Caco-2 (cell line): ENCODE measurements at regions not wholly inside any gene's neighbourhood (a gene's known extent, or its start where the extent isn't known, plus 50 kb on each side); places are given as distances from the start of the nearest gene placed in this dataset.

Experiments used
- BruUV-seq: library from RNA; stranded (reverse); fragments of 400-500 nt; replicated peaks from 2 replicates; lab custom pipeline; 2021; lab: Mats Ljungman, UMichigan
- CTCF ChIA-PET: fragments of 300-600 bp; sonication (Branson Sonifier 250); formaldehyde crosslinking; loops from one replicate; lab custom pipeline; 2022; ENCODE audit warnings: antibody characterized with exemption; lab: Charles Lee
- POLR2A ChIA-PET: fragments of 300-600 bp; sonication (Branson Sonifier 250); formaldehyde crosslinking; loops from one replicate; lab custom pipeline; 2022; ENCODE audit warnings: antibody characterized with exemption; lab: Charles Lee
- DNase-seq, 2 experiments: peaks; one replicate each; pipeline versions ENCODE4 v3.0.0 to v3.0.0-alpha.2; 2020 to 2022
- H3K27me3 ChIP-seq: replicated peaks from 2 replicates; pipeline ENCODE4 v1.6.0; 2011; ENCODE audit warnings: low read length; ENCODE audit not compliant: control insufficient read depth, insufficient read depth
- H3K36me3 ChIP-seq: 2 replicates; pipeline ENCODE4 v1.5.1; 2011; ENCODE audit warnings: low read length; ENCODE audit not compliant: control insufficient read depth, insufficient read depth
- H3K4me1 ChIP-seq: fragments of 250-450 bp; sonication (Bioruptor Pico); 2 replicates; pipeline ENCODE4 v1.5.1; 2020; ENCODE audit warnings: mild to moderate bottlenecking
- H3K4me3 ChIP-seq: 2 replicates; pipeline ENCODE4 v1.5.1; 2011; ENCODE audit warnings: low read depth, mild to moderate bottlenecking, control low read depth, low read length
- H3K9me3 ChIP-seq: fragments of 250-450 bp; sonication (Bioruptor Pico); 2 replicates; pipeline ENCODE4 v1.5.1; 2020; ENCODE audit warnings: mild to moderate bottlenecking, moderate library complexity
- H3K27ac Mint-ChIP-seq: one replicate; pipeline ENCODE4 v1.8.0; 2022; ENCODE audit warnings: mixed read lengths; ENCODE audit not compliant: unreplicated experiment
- H3K27me3 Mint-ChIP-seq: one replicate; pipeline ENCODE4 v1.8.0; 2022; ENCODE audit warnings: mixed read lengths; ENCODE audit not compliant: insufficient read depth, unreplicated experiment
- H3K36me3 Mint-ChIP-seq: one replicate; pipeline ENCODE4 v1.8.0; 2022; ENCODE audit warnings: mild to moderate bottlenecking, mixed read lengths; ENCODE audit not compliant: insufficient read depth, unreplicated experiment
- H3K4me1 Mint-ChIP-seq: one replicate; pipeline ENCODE4 v1.8.0; 2022; ENCODE audit warnings: low read depth, mixed read lengths; ENCODE audit not compliant: unreplicated experiment
- H3K4me3 Mint-ChIP-seq: one replicate; pipeline ENCODE4 v1.8.0; 2022; ENCODE audit warnings: mild to moderate bottlenecking, moderate library complexity, mixed read lengths; ENCODE audit not compliant: unreplicated experiment
- H3K9me3 Mint-ChIP-seq: one replicate; pipeline ENCODE4 v1.8.0; 2022; ENCODE audit warnings: mixed read lengths; ENCODE audit not compliant: unreplicated experiment
- intact Hi-C: fragments of 100-400 bp; cut with micrococcal nuclease; formaldehyde crosslinking; loops from one replicate; pipeline ENCODE4 v1.10.0; 2022; ENCODE audit not compliant: unreplicated experiment
- TF ChIP-seq, protein P1 (sequence below), 2 experiments: fragments of 200-600 bp in 1 of 2; IDR thresholded peaks; 1 replicate in 1 of 2; 2 replicates in 1 of 2; pipeline versions ENCODE4 v1.5.1 to v1.8.0; 2011 to 2022; ENCODE audit warnings: antibody characterized with exemption in 1 of 2, control low read depth in 1 of 2, inconsistent platforms in 1 of 2, low read depth in 1 of 2, low read length in 1 of 2, mild to moderate bottlenecking in 1 of 2, moderate library complexity in 1 of 2; ENCODE audit not compliant: insufficient read depth in 1 of 2, severe bottlenecking in 1 of 2, unreplicated experiment in 1 of 2

DNA sequence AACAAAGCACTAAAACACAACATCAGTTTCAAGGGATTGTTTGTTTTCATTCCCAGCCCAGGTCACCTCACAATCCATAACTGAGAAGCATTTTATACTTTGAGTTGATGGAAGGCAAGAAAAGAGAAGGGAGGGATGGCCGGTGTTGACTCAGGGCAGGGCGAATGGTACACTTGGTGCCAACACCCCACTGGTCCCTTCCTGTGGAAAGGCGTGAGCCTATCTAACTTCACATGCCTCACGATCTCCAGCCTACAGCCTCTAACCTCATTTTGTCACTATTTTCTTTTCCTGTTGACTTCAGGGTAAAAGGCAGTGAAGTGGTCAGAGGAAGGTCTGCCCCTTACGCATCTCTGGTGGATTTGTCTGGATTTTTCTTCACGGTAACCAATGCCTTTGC, 53.5 kb upstream of the SASH1 start:
- no peaks in the 10 kb centered on the region for H3K36me3 Mint-ChIP-seq
- no peak overlapping the region for H3K27ac Mint-ChIP-seq
- no peak overlapping the region for H3K4me3 Mint-ChIP-seq
- ChIA-PET POLR2A (no interaction called here), CTCF (no interaction called here)
- no peak for DNase-seq
- no peaks in the 10 kb centered on the region for H3K36me3 ChIP-seq
- no peaks in the 10 kb centered on the region for H3K27me3 Mint-ChIP-seq
- intact Hi-C loops = no loop called here
- no peaks in the 10 kb centered on the region for H3K27me3 ChIP-seq
- BruUV-seq = no TSS peak
- no peaks in the 10 kb centered on the region for H3K4me1 Mint-ChIP-seq
- no peaks in the 10 kb centered on the region for H3K9me3 ChIP-seq
- no peak overlapping the region for H3K4me3 ChIP-seq
- H3K4me1 ChIP-seq = 0 out of 2 replicates have a peak, but pooled peaks cover 4% of the 10 kb centered on the region
- TF ChIP-seq, protein P1, sequence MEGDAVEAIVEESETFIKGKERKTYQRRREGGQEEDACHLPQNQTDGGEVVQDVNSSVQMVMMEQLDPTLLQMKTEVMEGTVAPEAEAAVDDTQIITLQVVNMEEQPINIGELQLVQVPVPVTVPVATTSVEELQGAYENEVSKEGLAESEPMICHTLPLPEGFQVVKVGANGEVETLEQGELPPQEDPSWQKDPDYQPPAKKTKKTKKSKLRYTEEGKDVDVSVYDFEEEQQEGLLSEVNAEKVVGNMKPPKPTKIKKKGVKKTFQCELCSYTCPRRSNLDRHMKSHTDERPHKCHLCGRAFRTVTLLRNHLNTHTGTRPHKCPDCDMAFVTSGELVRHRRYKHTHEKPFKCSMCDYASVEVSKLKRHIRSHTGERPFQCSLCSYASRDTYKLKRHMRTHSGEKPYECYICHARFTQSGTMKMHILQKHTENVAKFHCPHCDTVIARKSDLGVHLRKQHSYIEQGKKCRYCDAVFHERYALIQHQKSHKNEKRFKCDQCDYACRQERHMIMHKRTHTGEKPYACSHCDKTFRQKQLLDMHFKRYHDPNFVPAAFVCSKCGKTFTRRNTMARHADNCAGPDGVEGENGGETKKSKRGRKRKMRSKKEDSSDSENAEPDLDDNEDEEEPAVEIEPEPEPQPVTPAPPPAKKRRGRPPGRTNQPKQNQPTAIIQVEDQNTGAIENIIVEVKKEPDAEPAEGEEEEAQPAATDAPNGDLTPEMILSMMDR (IDR thresholded peaks at IDR 0.05; ENCODE audit: insufficient read depth in 1 of 2, low read depth in 1 of 2, low read length in 1 of 2, severe bottlenecking in 1 of 2, unreplicated experiment in 1 of 2) = no peak
- H3K9me3 Mint-ChIP-seq = no peaks in the 10 kb centered on the region

DNA sequence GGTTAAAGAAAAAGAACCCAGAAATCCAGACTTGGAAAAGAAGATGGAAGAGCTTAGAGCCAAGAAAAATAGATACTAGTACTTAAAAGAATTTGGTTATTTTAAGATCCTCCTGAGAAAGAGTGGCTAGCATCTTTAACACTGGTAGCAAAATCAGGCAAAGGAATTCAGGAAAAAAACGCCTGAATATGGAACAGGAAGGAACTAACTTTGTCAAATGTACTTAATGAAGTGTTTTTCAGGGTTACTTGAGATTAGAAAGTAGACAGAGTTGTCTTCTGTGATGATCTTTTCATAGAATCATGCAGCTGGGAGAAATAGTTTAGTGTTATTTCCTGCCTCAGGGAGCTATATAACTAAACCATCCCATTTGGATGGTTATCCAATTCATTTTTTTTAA, 50.8 kb upstream of the SASH1 start:
- H3K36me3 Mint-ChIP-seq = no peaks in the 10 kb centered on the region
- Histone ChIP-seq H3K36me3 (no peaks in the 10 kb centered on the region), H3K9me3 (no peaks in the 10 kb centered on the region), H3K27me3 (no peaks in the 10 kb centered on the region), H3K4me1 (0 out of 2 replicates have a peak, but pooled peaks cover 4% of the 10 kb centered on the region), H3K4me3 (no peak overlapping the region)
- H3K4me1 Mint-ChIP-seq = no peaks in the 10 kb centered on the region
- ChIA-PET CTCF (no interaction called here), POLR2A (no interaction called here)
- H3K9me3 Mint-ChIP-seq = no peaks in the 10 kb centered on the region
- no peak overlapping the region for H3K27ac Mint-ChIP-seq
- no peak overlapping the region for H3K4me3 Mint-ChIP-seq
- no peak for DNase-seq
- BruUV-seq = no TSS peak
- TF ChIP-seq, protein P1 (IDR thresholded peaks at IDR 0.05; ENCODE audit: insufficient read depth in 1 of 2, low read depth in 1 of 2, low read length in 1 of 2, severe bottlenecking in 1 of 2, unreplicated experiment in 1 of 2) = no peak
- intact Hi-C loops = no loop called here
- no peaks in the 10 kb centered on the region for H3K27me3 Mint-ChIP-seq
